GM12873 (cell line): ENCODE measurements at regions not wholly inside any gene's neighbourhood (a gene's known extent, or its start where the extent isn't known, plus 50 kb on each side); places are given as distances from the start of the nearest gene placed in this dataset.

Source experiments
- CTCF ChIP-seq: IDR thresholded peaks from 2 replicates; pipeline ENCODE4 v1.5.1; 2012; ENCODE audit warnings: low read depth, mild to moderate bottlenecking, moderate library complexity, low read length, control low read depth; ENCODE audit not compliant: insufficient read depth; ENCODE audit errors: missing control alignments

DNA sequence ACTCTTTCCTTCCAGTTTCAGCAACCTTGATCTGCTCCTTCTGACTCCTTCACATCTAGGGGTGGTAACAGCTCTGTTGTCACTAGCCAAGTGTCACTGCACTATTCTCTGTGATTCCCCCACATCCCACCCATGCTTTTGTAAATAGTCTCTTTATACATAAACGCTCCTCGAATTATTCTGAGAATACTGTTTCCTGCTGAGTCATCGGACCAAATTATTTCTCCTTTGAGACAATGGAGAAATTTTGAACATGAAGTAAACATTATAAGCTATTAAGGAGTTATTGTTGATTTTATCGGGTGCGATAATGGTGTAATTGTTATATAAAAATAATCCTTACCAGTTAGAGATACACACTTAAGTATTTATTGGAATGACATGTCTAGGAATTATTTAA, 245.1 kb upstream of the RPS6KA3 start:
- TF ChIP-seq CTCF, result no peak

- no peak for TF ChIP-seq CTCF
These were observed 241.4 kb upstream of the RPS6KA3 start for GRCh38 chrX:20507901-20508620.

DNA sequence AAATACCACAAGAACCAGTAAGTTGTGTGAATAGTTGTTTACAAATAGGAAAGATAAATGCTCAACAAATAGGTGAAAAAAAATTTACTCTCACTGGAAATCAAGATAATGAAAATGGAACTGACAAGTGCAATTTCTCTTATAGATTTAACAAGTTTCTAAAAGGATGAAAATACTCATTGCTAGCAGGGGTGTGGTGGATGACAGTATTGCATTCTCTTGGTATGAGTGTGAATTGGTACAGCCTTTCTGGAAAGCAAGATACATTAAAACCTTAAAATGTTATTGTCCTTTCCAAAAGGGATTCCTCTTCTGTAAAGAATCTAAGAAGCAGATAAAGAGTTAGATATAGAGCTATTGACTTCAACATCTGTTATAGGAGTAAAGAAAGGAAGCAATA, 240.0 kb upstream of the RPS6KA3 start:
- no peak for TF ChIP-seq CTCF

DNA sequence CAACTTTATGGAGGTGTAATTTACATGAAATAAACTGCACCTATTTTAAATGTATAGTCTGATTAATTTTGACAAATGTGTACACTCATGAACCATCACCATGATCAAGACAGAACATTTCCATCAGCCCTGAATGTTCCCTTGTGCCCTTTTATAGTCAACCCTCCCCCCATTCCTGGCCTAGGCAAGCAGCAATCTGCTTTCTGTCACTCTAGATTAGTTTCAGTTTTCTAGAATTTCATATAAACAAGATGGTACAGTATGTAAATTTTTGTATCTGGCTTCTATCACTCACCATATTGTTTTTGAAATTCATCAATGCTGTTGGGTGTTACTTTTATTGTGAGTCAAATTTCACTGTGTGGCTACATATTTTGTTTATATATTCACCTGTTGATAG, 234.2 kb upstream of the RPS6KA3 start:
- no peak for TF ChIP-seq CTCF

DNA sequence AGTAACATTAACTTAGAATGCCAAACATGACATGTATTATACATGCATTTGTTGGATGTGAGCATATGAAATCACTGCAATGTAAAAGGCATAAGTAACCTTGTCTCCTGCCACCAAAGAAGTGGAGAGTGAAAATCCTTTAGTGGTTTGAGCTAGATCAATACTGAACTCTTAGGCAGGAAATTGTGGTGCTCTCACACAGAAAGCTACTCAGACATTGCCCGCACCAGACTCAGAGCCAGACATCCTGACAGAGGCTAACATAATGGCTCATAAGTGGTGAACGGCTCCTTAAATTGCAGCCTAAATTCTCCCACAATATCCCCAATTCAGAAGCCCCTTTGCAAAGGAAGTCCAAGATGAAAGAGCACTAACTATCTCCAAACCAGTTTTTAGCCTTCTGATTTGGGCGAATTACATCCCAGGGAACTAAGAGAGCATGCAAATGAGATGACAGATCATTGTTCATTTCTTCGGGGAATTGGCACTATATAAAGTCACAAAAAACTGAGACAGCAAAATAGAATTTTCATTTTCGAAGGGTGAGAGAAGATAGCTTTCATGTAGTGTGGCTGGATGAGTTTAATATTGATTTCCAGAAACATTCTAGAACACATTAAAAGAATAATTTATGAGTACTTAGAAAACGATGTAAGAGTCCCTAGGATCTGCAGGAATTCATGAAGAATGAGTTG, 233.6 kb upstream of the RPS6KA3 start:
- no peak for TF ChIP-seq CTCF

GRCh38 chrX:20499763-20500162, 233.1 kb upstream of the RPS6KA3 start:
- no peak for TF ChIP-seq CTCF

DNA sequence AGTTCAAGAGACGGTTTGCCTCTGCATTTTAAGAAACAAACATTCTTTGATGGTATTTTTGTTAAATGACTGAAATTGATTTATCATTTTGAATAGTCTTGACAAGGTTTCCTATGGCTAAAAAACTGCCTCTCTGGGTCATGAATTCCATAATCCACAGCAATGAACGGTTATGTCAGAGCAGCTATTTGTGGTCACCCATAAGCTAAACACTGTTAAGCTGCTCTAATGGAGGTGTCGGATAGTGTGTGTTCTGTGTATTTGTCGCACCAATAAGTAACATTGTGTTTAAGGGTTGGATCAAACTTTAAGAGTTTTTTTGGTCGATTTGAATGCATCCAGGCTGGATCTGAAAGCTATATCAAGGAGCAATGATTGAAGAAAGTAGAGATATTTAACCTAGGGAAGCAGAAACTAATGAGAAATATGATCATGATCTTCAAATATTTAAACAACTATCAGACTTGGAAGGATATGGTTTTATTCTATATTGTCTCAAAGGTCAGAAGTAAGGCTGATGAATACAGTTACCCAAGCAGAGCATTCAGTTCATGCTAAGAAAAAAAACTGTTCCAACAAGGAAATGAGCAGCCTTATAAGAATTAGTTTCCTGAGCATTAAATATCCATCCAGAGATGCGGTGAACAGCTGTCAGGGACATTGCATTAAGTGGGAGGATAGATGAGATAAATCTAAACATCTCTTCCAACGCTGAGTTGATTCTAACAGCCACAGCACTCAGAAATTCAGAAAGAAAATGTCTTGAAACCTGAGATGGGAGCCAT, 232.3 kb upstream of the RPS6KA3 start:
- TF ChIP-seq CTCF, result no peak
